ENCODE measurements at regions not wholly inside any gene's neighbourhood (a gene's known extent, or its start where the extent isn't known, plus 50 kb on each side); places are given as distances from the start of the nearest gene placed in this dataset.
"Not testable (repeated sequence)": the region's sequence is repeated elsewhere in the genome, so short reads cannot be mapped to it uniquely, and the experiment has no call there.

DNA sequence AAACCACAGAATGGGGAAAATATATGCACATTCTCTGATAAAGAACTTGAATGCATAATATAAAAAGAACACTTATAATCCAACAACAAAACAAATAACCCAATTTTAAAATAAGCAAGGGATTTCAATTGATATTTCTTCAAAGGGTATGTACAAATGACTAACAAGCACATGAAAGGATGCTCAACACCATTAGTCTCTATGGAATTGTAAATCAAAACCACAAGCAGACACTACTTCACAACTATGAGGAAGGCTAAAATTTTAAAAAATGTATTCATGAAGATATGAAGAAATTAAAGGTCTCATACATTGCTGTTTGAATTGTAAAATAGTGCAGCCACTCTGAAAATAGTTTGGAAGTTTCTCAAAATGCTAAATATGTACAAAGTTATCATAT, 78.9 kb upstream of the GAS1 start:
- BruUV-seq (replicated peaks): no TSS peak
- CTCF ChIA-PET: no interaction called here

DNA sequence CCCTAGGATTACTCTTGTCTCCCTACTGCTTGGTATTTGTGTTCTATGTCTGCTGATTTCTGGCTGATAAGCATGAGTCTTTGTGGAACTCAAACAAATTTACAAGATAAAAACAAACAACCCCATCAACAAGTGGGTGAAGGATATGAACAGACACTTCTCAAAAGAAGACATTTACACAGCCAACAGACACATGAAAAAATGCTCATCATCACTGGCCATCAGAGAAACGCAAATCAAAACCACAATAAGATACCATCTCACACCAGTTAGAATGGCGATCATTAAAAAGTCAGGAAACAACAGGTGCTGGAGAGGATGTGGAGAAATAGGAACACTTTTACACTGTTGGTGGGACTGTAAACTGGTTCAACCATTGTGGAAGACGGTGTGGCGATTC, 81.5 kb upstream of the GAS1 start:
- H3K9ac ChIP-seq (replicated peaks; ENCODE audit: extremely low read depth, insufficient read depth, low read length); H3K4me3 ChIP-seq (replicated peaks in 1 of 3; ENCODE audit: insufficient read depth in 1 of 3, low read depth in 1 of 3, low read length in 3 of 3); H2AFZ ChIP-seq (ENCODE audit: low read depth, low read length); H3K27ac ChIP-seq (ENCODE audit: insufficient read depth, low read depth, low read length); H3K9me1 ChIP-seq (replicated peaks; ENCODE audit: control insufficient read depth, extremely low read depth, insufficient read depth, low read length); H4K20me1 ChIP-seq (replicated peaks; ENCODE audit: control insufficient read depth, extremely low read depth, insufficient read depth, low read length); CTCF ChIA-PET; H3K4me1 ChIP-seq (ENCODE audit: control insufficient read depth, extremely low read depth, insufficient read depth, low read length); H3K27me3 ChIP-seq (ENCODE audit: control insufficient read depth in 2 of 2, insufficient read depth in 2 of 2, low read length in 2 of 2); intact Hi-C loops (cut with micrococcal nuclease); BruUV-seq (replicated peaks); POLR2A ChIA-PET; H3K36me3 ChIP-seq (ENCODE audit: control insufficient read depth in 2 of 2, extremely low read depth in 1 of 2, insufficient read depth in 2 of 2, low read length in 2 of 2); H3K79me2 ChIP-seq (ENCODE audit: control insufficient read depth, insufficient read depth, low read length); H3K9me3 ChIP-seq (replicated peaks; ENCODE audit: control insufficient read depth, insufficient read depth, low read length); DNase-seq (ENCODE audit: low read depth, low spot score); FAIRE-seq; H3K4me2 ChIP-seq (ENCODE audit: insufficient read depth, low read length); dilution Hi-C loops (cut with MboI; ENCODE audit: extremely low pct_ligation_motif_present, low sequenced_read_pairs): not testable (repeated sequence)

More for the DNA sequence above, 78.9 kb upstream of the GAS1 start:
- Histone ChIP-seq H3K4me1 (ENCODE audit: control insufficient read depth, extremely low read depth, insufficient read depth, low read length) (no peaks in the 10 kb centered on the region), H3K9me1 (replicated peaks; ENCODE audit: control insufficient read depth, extremely low read depth, insufficient read depth, low read length) (no peaks in the 10 kb centered on the region), H3K79me2 (ENCODE audit: control insufficient read depth, insufficient read depth, low read length) (no peaks in the 10 kb centered on the region), H4K20me1 (replicated peaks; ENCODE audit: control insufficient read depth, extremely low read depth, insufficient read depth, low read length) (no peaks in the 10 kb centered on the region), H3K36me3 (ENCODE audit: control insufficient read depth in 2 of 2, extremely low read depth in 1 of 2, insufficient read depth in 2 of 2, low read length in 2 of 2) (no peaks in the 10 kb centered on the region), H3K27me3 (ENCODE audit: control insufficient read depth in 2 of 2, insufficient read depth in 2 of 2, low read length in 2 of 2) (no peaks in the 10 kb centered on the region), H3K9me3 (replicated peaks; ENCODE audit: control insufficient read depth, insufficient read depth, low read length) (no peaks in the 10 kb centered on the region), H3K4me2 (ENCODE audit: insufficient read depth, low read length) (no peak overlapping the region), H2AFZ (ENCODE audit: low read depth, low read length) (no peak overlapping the region), H3K9ac (replicated peaks; ENCODE audit: extremely low read depth, insufficient read depth, low read length) (no peak overlapping the region), H3K27ac (ENCODE audit: insufficient read depth, low read depth, low read length) (no peak overlapping the region), H3K4me3 (replicated peaks in 1 of 3; ENCODE audit: insufficient read depth in 1 of 3, low read depth in 1 of 3, low read length in 3 of 3) (no peak overlapping the region)
- POLR2A ChIA-PET: no interaction called here
- dilution Hi-C loops (cut with MboI; ENCODE audit: extremely low pct_ligation_motif_present, low sequenced_read_pairs): no loop called here
- intact Hi-C loops (cut with micrococcal nuclease): no loop called here
- FAIRE-seq (no peak), DNase-seq (ENCODE audit: low read depth, low spot score) (no peak)
- TF ChIP-seq POLR2A (IDR thresholded peaks at IDR 0.05; ENCODE audit: low read depth, low read length) (no peak), MYC (IDR thresholded peaks at IDR 0.05; ENCODE audit: low read depth, low read length) (no peak), EZH2 (IDR thresholded peaks at IDR 0.05; ENCODE audit: borderline replicate concordance, low read depth, low read length, severe bottlenecking) (no peak), FOS (IDR thresholded peaks at IDR 0.05; ENCODE audit: borderline replicate concordance, insufficient read depth, low read length) (no peak), GATA2 (IDR thresholded peaks at IDR 0.05; ENCODE audit: insufficient read depth, insufficient read length, low read depth, low read length) (no peak)
- TF ChIP-seq, protein P1, sequence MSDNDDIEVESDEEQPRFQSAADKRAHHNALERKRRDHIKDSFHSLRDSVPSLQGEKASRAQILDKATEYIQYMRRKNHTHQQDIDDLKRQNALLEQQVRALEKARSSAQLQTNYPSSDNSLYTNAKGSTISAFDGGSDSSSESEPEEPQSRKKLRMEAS (IDR thresholded peaks at IDR 0.05; ENCODE audit: insufficient read depth, insufficient read length): no peak

Measured in endothelial cell of umbilical vein (primary cell).